GM12878 (cell line): ENCODE measurements at regions not wholly inside any gene's neighbourhood (a gene's known extent, or its start where the extent isn't known, plus 50 kb on each side); places are given as distances from the start of the nearest gene placed in this dataset.

Experiments used
- BMI1 ChIP-seq: fragments of 450-650 bp; IDR thresholded peaks from 2 replicates; pipeline ENCODE4 v1.6.1; 2016; ENCODE audit warnings: mild to moderate bottlenecking, moderate library complexity, borderline replicate concordance
- CHD1 ChIP-seq: IDR thresholded peaks from 2 replicates; pipeline ENCODE4 v1.6.1; 2012; ENCODE audit warnings: low read depth, low read length, improper control_type of control experiment
- HCFC1 ChIP-seq: fragments of 150-350 bp; IDR thresholded peaks from 2 replicates; pipeline ENCODE4 v1.6.1; 2014; ENCODE audit warnings: low read length
- POLR2A ChIP-seq: IDR thresholded peaks from 2 replicates; pipeline ENCODE4 v1.6.1; 2011; ENCODE audit warnings: low read depth, mild to moderate bottlenecking, low read length
- SIN3A ChIP-seq: IDR thresholded peaks from 2 replicates; pipeline ENCODE4 v1.6.1; 2012; ENCODE audit warnings: low read depth, low read length, improper control_type of control experiment
- TF ChIP-seq, protein P1 (sequence below): fragments of 450-650 bp; IDR thresholded peaks from 2 replicates; pipeline ENCODE4 v1.6.1; 2017; ENCODE audit warnings: mild to moderate bottlenecking
- TF ChIP-seq, protein P2 (sequence below): IDR thresholded peaks from 2 replicates; pipeline ENCODE4 v1.6.1; 2012; ENCODE audit warnings: low read depth, low read length, improper control_type of control experiment
- TF ChIP-seq, protein P3 (sequence below), 3 experiments: IDR thresholded peaks in 2 of 3; conservative IDR thresholded peaks in 1 of 3; 2 replicates each; pipeline ENCODE4 v1.5.1; 2011; ENCODE audit warnings: low read depth in 3 of 3, low read length in 3 of 3, mild to moderate bottlenecking in 3 of 3, control low read depth in 2 of 3, moderate library complexity in 2 of 3, inconsistent platforms in 1 of 3, mixed read lengths in 1 of 3; ENCODE audit not compliant: control insufficient read depth in 2 of 3, insufficient read depth in 1 of 3; ENCODE audit errors: extremely low read depth in 1 of 3

DNA sequence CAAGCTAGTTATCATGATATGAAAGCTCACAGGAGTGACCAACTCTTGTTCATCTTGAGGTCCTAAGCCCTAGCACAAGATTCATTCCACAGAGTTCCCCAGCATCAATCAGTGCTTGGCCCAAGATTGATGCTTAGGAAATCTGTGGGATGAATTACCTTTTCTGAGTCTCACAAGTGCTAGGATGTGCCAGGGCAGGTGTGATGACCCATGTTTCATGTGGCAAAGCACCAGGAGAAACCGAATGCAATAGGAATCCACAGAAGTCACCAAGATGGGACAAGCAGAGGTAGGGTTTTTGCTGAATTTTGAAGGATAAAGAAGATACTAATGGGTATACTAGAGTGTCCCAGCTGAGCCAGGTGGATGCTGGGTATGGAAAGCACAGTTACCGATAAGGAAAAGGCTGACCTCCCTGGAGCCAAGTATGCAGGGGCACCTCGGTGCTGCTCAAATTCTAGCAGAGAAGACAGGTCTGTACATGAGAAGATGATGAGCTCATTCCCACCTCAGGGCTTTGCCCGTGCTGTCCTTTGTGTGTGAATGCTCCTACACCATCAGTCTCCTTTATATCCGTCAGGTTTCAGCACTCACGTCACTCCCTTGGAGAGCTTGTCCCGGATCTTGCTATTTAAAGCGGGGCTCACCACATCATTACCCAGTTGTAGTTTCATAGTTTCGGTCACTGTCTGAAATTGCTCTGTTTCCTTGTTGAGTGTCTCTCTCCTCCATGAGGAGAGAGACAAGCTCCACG, 168.9 kb upstream of the TSC22D1 start:
- TF ChIP-seq, protein P1, sequence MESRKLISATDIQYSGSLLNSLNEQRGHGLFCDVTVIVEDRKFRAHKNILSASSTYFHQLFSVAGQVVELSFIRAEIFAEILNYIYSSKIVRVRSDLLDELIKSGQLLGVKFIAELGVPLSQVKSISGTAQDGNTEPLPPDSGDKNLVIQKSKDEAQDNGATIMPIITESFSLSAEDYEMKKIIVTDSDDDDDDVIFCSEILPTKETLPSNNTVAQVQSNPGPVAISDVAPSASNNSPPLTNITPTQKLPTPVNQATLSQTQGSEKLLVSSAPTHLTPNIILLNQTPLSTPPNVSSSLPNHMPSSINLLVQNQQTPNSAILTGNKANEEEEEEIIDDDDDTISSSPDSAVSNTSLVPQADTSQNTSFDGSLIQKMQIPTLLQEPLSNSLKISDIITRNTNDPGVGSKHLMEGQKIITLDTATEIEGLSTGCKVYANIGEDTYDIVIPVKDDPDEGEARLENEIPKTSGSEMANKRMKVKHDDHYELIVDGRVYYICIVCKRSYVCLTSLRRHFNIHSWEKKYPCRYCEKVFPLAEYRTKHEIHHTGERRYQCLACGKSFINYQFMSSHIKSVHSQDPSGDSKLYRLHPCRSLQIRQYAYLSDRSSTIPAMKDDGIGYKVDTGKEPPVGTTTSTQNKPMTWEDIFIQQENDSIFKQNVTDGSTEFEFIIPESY, result no peak
- TF ChIP-seq POLR2A (no peak), SIN3A (no peak), HCFC1 (no peak), CHD1 (no peak), BMI1 (no peak)
- TF ChIP-seq, protein P2, sequence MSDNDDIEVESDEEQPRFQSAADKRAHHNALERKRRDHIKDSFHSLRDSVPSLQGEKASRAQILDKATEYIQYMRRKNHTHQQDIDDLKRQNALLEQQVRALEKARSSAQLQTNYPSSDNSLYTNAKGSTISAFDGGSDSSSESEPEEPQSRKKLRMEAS, result no peak
- TF ChIP-seq, protein P3, sequence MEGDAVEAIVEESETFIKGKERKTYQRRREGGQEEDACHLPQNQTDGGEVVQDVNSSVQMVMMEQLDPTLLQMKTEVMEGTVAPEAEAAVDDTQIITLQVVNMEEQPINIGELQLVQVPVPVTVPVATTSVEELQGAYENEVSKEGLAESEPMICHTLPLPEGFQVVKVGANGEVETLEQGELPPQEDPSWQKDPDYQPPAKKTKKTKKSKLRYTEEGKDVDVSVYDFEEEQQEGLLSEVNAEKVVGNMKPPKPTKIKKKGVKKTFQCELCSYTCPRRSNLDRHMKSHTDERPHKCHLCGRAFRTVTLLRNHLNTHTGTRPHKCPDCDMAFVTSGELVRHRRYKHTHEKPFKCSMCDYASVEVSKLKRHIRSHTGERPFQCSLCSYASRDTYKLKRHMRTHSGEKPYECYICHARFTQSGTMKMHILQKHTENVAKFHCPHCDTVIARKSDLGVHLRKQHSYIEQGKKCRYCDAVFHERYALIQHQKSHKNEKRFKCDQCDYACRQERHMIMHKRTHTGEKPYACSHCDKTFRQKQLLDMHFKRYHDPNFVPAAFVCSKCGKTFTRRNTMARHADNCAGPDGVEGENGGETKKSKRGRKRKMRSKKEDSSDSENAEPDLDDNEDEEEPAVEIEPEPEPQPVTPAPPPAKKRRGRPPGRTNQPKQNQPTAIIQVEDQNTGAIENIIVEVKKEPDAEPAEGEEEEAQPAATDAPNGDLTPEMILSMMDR (IDR thresholded peaks at IDR 0.05 in 2 of 3, conservative IDR thresholded peaks at IDR 0.05 in 1 of 3; ENCODE audit: control insufficient read depth in 2 of 3, extremely low read depth in 1 of 3, insufficient read depth in 1 of 3, low read depth in 3 of 3, low read length in 3 of 3), result no peak
